ENCODE measurements at regions not wholly inside any gene's neighbourhood (a gene's known extent, or its start where the extent isn't known, plus 50 kb on each side); places are given as distances from the start of the nearest gene placed in this dataset.
A peak's percentile ranks its signal among the peaks of the same experiment; 100 is the strongest.

GRCh38 chr11:112511911-112512310, 251.3 kb upstream of the PLET1 start:
- DNase-seq (ENCODE audit: low read depth, low spot score) = no peak

DNA sequence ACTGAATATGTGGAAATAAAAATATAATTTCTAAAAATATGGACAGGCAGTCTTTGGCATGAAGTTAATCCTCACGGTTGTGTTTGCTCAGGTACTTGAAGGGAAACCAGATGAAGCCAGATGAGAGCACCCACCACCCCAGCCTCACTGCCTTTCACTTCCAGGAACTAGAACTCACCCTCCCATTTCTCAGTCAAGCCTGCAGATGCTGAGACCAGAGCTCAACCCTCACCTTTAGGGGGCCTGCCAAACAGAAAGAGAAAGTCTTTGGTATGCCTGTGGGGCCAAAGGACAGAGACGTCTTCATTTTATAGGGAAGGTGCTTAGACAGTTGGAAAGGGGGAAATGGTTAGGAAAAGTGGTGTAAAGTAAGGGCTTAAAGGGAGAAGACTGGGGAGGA, 252.8 kb upstream of the PLET1 start:
- DNase-seq (ENCODE audit: low read depth, low spot score) = no peak

DNA sequence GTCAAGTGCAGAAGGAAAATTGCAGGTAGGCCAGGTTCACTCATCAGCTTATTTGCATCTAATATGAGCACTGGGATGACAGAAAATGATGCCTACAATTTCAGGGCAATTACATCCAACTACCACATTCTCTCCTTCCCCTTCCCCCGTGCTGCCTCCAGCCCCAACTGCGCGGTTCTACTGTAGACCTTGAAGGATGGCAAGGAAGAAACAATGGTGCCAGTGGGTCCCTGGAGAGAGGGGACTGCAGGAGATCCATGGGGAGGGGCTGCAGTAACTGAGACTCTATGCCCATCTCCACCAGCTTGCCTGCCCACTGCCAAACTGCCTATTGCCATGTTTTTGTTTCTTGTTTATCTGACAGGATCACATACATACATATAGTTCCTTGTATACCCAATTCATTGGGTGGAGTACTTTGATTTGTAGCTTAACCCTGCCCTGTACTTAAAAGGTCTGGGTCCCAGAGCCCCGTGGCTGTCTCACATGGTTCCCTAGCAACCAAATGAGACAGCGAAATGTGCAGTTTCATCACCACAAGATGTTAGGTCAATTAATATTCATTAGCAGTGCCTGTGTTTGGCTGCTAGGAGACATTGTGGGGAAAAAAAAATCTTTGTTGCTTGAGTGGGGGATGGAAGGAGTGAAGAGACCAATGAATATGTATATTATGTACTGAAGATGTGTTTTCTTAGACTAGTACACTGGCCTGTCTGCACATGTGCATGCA, 253.5 kb upstream of the PLET1 start:
- DNase-seq (ENCODE audit: low read depth, low spot score) = no peak

DNA sequence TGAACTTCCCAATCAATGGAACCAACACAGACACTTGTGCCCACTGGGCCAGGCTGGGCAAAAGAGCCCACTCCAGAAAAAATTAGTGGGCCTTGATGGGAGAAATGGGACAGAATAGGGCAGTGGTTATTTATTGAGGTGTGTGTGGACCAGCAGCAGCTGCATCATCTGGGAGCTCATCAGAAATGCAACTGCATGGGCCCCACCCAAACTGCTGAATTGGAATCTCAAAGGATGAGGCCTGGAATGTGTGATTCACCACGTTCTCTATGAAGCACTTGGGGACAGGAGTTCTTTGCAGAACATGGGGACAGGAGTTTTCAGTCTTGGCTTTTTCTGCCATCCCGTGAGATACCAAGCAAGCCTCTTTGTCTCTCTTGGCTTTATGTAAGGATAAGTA, 255.6 kb upstream of the PLET1 start:
- no peak for DNase-seq (ENCODE audit: low read depth, low spot score)

DNA sequence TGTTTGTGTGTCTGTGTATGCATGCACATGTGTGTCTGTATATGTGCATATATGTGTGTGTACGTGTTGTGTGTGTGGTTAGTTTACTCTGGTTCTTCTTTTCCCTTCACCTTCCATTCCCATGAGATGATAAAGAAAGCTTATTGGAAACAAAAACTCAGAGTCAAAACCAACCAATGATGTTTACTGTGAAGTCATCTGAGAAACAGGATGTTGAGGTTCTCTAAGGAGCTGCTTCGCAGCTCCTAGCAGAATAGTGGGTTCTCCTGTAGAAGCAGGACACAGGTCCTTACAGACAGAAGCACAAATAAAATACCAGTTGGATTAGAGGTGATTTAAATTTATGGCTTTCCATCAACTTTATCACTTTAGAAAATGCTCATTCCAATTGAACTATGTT, 256.1 kb upstream of the PLET1 start:
- DNase-seq (ENCODE audit: low read depth, low spot score) = no peak

DNA sequence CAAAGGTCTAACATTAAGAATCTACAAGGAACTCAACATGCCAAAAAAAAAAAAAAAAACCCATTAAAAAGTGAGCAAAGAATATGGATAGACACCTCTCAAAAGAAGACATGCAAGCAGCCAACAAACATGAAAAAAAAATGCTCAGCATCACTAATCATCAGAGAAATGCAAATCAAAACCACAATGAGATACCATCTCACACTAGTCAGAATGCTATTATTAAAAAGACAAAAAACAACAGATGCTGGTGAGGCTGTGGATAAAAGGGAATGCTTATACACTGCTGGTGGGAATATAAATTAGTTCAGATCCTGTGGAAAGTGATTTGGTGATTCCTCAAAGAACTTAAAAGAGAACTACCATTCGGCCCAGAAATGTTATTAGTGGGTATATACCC, 257.7 kb upstream of the PLET1 start:
- no peak for DNase-seq (ENCODE audit: low read depth, low spot score)

DNA sequence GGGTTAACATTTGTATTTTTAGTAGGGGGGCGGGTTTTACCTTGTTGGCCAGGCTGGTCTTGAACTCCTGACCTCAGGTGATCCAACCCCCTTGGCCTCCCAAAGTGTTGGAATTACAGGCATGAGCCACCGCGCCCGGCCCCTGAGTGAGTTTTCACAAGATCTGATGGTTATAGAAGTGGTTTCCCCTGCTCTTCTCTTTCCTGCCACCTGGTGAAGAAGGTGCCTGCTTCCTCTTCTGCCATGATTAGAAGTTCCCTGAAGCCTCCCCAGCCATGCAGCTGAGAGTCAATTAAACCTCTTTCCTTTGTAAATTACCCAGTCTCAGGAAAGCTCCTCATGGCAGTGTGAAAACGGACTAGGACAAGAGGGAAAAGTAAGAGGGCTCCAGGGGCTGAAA, 259.1 kb upstream of the PLET1 start:
- no peak for DNase-seq (ENCODE audit: low read depth, low spot score)

- no peak for DNase-seq (ENCODE audit: low read depth, low spot score)
Measured at GRCh38 chr11:112520354-112520753, 259.7 kb upstream of the PLET1 start.

- no peak for DNase-seq (ENCODE audit: low read depth, low spot score)
Measured at GRCh38 chr11:112522536-112522935, 261.9 kb upstream of the PLET1 start.

- DNase-seq (ENCODE audit: low read depth, low spot score) = no peak
Measured at GRCh38 chr11:112523031-112523430, 262.4 kb upstream of the PLET1 start.

GRCh38 chr11:112523477-112523876, 262.8 kb upstream of the PLET1 start:
- peak; percentile 84 for DNase-seq (ENCODE audit: low read depth, low spot score)

DNA sequence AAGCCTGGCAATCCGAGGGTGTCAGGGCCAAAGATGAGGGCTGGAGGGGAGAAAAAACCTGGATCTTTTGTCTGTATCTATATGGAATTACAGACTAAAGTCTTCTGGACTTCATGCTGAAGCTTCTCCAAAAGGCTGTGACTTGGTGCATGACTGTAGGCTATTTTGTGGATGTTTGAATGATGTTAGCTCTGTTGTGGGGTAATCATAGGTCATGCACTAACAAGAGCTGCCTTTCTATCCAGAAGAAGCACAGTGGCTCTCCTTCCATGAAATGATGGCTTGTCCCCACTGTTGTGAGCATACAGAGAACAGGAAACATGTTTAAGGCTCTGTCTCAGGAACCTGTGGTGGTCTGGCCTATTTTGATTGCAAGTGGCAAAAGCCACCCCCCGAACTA, 263.3 kb upstream of the PLET1 start:
- DNase-seq (ENCODE audit: low read depth, low spot score) = no peak

GRCh38 chr11:112524798-112525197, 264.1 kb upstream of the PLET1 start:
- no peak for DNase-seq (ENCODE audit: low read depth, low spot score)

DNA sequence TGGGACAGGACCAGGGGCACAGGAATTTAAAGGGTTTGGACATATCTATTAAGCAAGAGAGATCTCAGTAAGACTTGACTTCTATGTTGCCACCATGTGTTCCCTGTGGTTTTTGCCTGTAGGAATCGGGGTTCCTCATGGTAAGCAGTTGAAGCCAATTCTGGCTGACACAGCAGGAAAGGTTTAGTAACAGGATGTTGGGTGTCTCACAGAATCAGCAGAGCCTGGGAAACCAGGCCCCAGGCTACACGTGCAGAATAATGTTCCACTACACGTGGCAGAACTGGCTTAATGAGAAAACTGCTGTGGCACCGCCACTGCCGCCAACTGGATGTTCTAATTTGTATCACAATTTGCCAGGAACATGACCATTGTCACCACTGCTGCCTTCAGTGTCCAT, 264.6 kb upstream of the PLET1 start:
- DNase-seq (ENCODE audit: low read depth, low spot score) = no peak

GRCh38 chr11:112525844-112526590, 265.4 kb upstream of the PLET1 start:
- DNase-seq (ENCODE audit: low read depth, low spot score) = no peak

- no peak for DNase-seq (ENCODE audit: low read depth, low spot score)
Measured at GRCh38 chr11:112526699-112527416, 266.2 kb upstream of the PLET1 start.

- DNase-seq (ENCODE audit: low read depth, low spot score) = no peak
Measured at GRCh38 chr11:112529071-112529470, 268.4 kb upstream of the PLET1 start.

- no peak for DNase-seq (ENCODE audit: low read depth, low spot score)
Measured at GRCh38 chr11:112532506-112532905, 271.8 kb upstream of the PLET1 start.

DNA sequence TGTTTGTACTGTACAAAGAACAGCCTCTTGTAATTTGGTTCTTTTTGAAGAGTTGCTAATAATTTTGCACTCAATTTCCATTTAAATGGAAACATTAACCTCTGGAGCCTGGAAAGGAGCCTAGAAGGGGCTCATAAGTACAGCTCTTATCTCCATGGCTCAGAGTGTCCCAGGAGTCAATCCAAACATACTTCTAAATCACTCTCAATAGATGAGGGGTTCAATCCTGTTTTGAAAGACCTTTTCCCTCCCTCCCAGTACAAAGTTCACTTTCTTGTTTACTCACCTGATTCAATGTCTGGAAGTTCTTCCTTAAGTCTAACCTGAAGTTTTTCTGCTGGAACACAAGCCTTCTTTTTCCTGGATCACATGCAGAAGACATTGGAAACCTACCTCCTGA, 273.0 kb upstream of the PLET1 start:
- DNase-seq (ENCODE audit: low read depth, low spot score) = no peak

- DNase-seq (ENCODE audit: low read depth, low spot score) = no peak
Measured at GRCh38 chr11:112534208-112534607, 273.5 kb upstream of the PLET1 start.

- no peak for DNase-seq (ENCODE audit: low read depth, low spot score)
Measured at GRCh38 chr11:112537026-112537425, 276.4 kb upstream of the PLET1 start.

GRCh38 chr11:112537846-112538330, 277.2 kb upstream of the PLET1 start:
- peak; percentile 21 for DNase-seq (ENCODE audit: low read depth, low spot score)

Measured in ELF-1 (cell line).